ENCODE measurements at regions not wholly inside any gene's neighbourhood (a gene's known extent, or its start where the extent isn't known, plus 50 kb on each side); places are given as distances from the start of the nearest gene placed in this dataset.

GRCh38 chr15:94177112-94177511 is 54.2 kb upstream of the MCTP2 start:
- peak overlapping the region; percentile 59 for H3K27ac Mint-ChIP-seq
- H3K4me1 Mint-ChIP-seq = peaks cover 39% of the 10 kb centered on the region
- DNase-seq = no peak
- H3K36me3 Mint-ChIP-seq (ENCODE audit: low read depth) = peaks cover 8% of the 10 kb centered on the region
- no peak overlapping the region for H3K4me3 Mint-ChIP-seq
- H3K27me3 Mint-ChIP-seq = no peaks in the 10 kb centered on the region
- intact Hi-C loops (cut with micrococcal nuclease) = no loop called here
- H3K9me3 Mint-ChIP-seq = peaks cover 21% of the 10 kb centered on the region

- H3K36me3 Mint-ChIP-seq (ENCODE audit: low read depth) = peaks cover 10% of the 10 kb centered on the region
These were observed 55.9 kb upstream of the MCTP2 start for GRCh38 chr15:94175420-94175819.

GRCh38 chr15:94174399-94174802 is 57.0 kb upstream of the MCTP2 start:
- Mint-ChIP-seq H3K27me3 (no peaks in the 10 kb centered on the region), H3K36me3 (ENCODE audit: low read depth) (peaks cover 10% of the 10 kb centered on the region), H3K27ac (peak overlapping the region; percentile 8), H3K9me3 (peaks cover 24% of the 10 kb centered on the region), H3K4me1 (peaks cover 39% of the 10 kb centered on the region), H3K4me3 (peak overlapping the region; percentile 28)
- intact Hi-C loops (cut with micrococcal nuclease) = loop anchor here (1.0 kb wide), 4 partner anchors 32 to 132 kb away; partner anchors contain the start of gene MCTP2
- peak; percentile 66 for DNase-seq

More at GRCh38 chr15:94175420-94175819, 55.9 kb upstream of the MCTP2 start:
- Mint-ChIP-seq H3K4me1 (peaks cover 39% of the 10 kb centered on the region), H3K4me3 (no peak overlapping the region), H3K27ac (no peak overlapping the region), H3K27me3 (no peaks in the 10 kb centered on the region), H3K9me3 (peaks cover 27% of the 10 kb centered on the region)
- intact Hi-C loops (cut with micrococcal nuclease) = no loop called here
- no peak for DNase-seq

- Mint-ChIP-seq H3K9me3 (peaks cover 22% of the 10 kb centered on the region), H3K27ac (no peak overlapping the region), H3K27me3 (peaks cover 4% of the 10 kb centered on the region), H3K4me1 (peaks cover 11% of the 10 kb centered on the region), H3K36me3 (ENCODE audit: low read depth) (peaks cover 5% of the 10 kb centered on the region), H3K4me3 (no peak overlapping the region)
- intact Hi-C loops (cut with micrococcal nuclease) = loop anchor here (10.0 kb wide), 1 partner anchor 417 kb away; no protein-coding TSS in a partner anchor
- peak; percentile 63 for DNase-seq
These were observed 63.1 kb upstream of the MCTP2 start for GRCh38 chr15:94168250-94168649.

GRCh38 chr15:94164971-94165370 is 66.4 kb upstream of the MCTP2 start:
- peaks cover 1% of the 10 kb centered on the region for H3K36me3 Mint-ChIP-seq (ENCODE audit: low read depth)
- intact Hi-C loops (cut with micrococcal nuclease) = loop anchor here (1.0 to 10.0 kb wide), 2 partner anchors 159 to 420 kb away; no protein-coding TSS in a partner anchor
- H3K27me3 Mint-ChIP-seq = peaks cover 26% of the 10 kb centered on the region
- no peak overlapping the region for H3K27ac Mint-ChIP-seq
- peaks cover 5% of the 10 kb centered on the region for H3K9me3 Mint-ChIP-seq
- peaks cover 5% of the 10 kb centered on the region for H3K4me1 Mint-ChIP-seq
- no peak overlapping the region for H3K4me3 Mint-ChIP-seq
- no peak for DNase-seq

GRCh38 chr15:94164202-94164807 is 67.1 kb upstream of the MCTP2 start:
- Mint-ChIP-seq H3K27ac (no peak overlapping the region), H3K4me1 (peaks cover 5% of the 10 kb centered on the region), H3K4me3 (no peak overlapping the region), H3K9me3 (peaks cover 5% of the 10 kb centered on the region), H3K27me3 (peaks cover 28% of the 10 kb centered on the region), H3K36me3 (ENCODE audit: low read depth) (peaks cover 1% of the 10 kb centered on the region)
- intact Hi-C loops (cut with micrococcal nuclease) = loop anchor here (1.0 to 10.0 kb wide), 2 partner anchors 160 to 420 kb away; no protein-coding TSS in a partner anchor
- DNase-seq = peak; percentile 90

- intact Hi-C loops (cut with micrococcal nuclease) = loop anchor here (10.0 kb wide), 1 partner anchor 422 kb away; no protein-coding TSS in a partner anchor
- H3K27me3 Mint-ChIP-seq = peaks cover 31% of the 10 kb centered on the region
These were observed 68.4 kb upstream of the MCTP2 start for GRCh38 chr15:94162939-94163338.

GRCh38 chr15:94154255-94154654 is 77.1 kb upstream of the MCTP2 start:
- DNase-seq = no peak
- Mint-ChIP-seq H3K27me3 (peaks cover 39% of the 10 kb centered on the region), H3K9me3 (peaks cover 17% of the 10 kb centered on the region), H3K4me3 (no peak overlapping the region), H3K27ac (no peak overlapping the region), H3K4me1 (no peaks in the 10 kb centered on the region), H3K36me3 (ENCODE audit: low read depth) (no peaks in the 10 kb centered on the region)
- intact Hi-C loops (cut with micrococcal nuclease) = no loop called here

More at GRCh38 chr15:94162939-94163338, 68.4 kb upstream of the MCTP2 start:
- H3K4me1 Mint-ChIP-seq = peaks cover 5% of the 10 kb centered on the region
- H3K4me3 Mint-ChIP-seq = no peak overlapping the region
- peaks cover 5% of the 10 kb centered on the region for H3K9me3 Mint-ChIP-seq
- no peak for DNase-seq
- H3K27ac Mint-ChIP-seq = no peak overlapping the region
- H3K36me3 Mint-ChIP-seq (ENCODE audit: low read depth) = peaks cover 1% of the 10 kb centered on the region

- no peaks in the 10 kb centered on the region for H3K36me3 Mint-ChIP-seq (ENCODE audit: low read depth)
- intact Hi-C loops (cut with micrococcal nuclease) = no loop called here
- H3K27ac Mint-ChIP-seq = no peak overlapping the region
- no peak overlapping the region for H3K4me3 Mint-ChIP-seq
- H3K4me1 Mint-ChIP-seq = no peaks in the 10 kb centered on the region
- H3K27me3 Mint-ChIP-seq = peaks cover 38% of the 10 kb centered on the region
- no peaks in the 10 kb centered on the region for H3K9me3 Mint-ChIP-seq
- DNase-seq = no peak
These were observed 86.3 kb upstream of the MCTP2 start for GRCh38 chr15:94145046-94145445.

GRCh38 chr15:94141802-94142201 is 89.6 kb upstream of the MCTP2 start:
- Mint-ChIP-seq H3K4me1 (no peaks in the 10 kb centered on the region), H3K27me3 (peaks cover 45% of the 10 kb centered on the region), H3K4me3 (no peak overlapping the region), H3K27ac (no peak overlapping the region), H3K36me3 (ENCODE audit: low read depth) (no peaks in the 10 kb centered on the region), H3K9me3 (no peaks in the 10 kb centered on the region)
- intact Hi-C loops (cut with micrococcal nuclease) = no loop called here
- no peak for DNase-seq

GRCh38 chr15:94135486-94136147 is 95.7 kb upstream of the MCTP2 start:
- intact Hi-C loops (cut with micrococcal nuclease) = no loop called here
- no peak overlapping the region for H3K4me3 Mint-ChIP-seq
- no peak overlapping the region for H3K27ac Mint-ChIP-seq
- H3K27me3 Mint-ChIP-seq = peaks cover 51% of the 10 kb centered on the region
- H3K9me3 Mint-ChIP-seq = no peaks in the 10 kb centered on the region
- DNase-seq = no peak
- no peaks in the 10 kb centered on the region for H3K36me3 Mint-ChIP-seq (ENCODE audit: low read depth)
- no peaks in the 10 kb centered on the region for H3K4me1 Mint-ChIP-seq

- intact Hi-C loops (cut with micrococcal nuclease) = no loop called here
- peaks cover 47% of the 10 kb centered on the region for H3K27me3 Mint-ChIP-seq
These were observed 99.5 kb upstream of the MCTP2 start for GRCh38 chr15:94131875-94132274.

GRCh38 chr15:94130504-94130903 is 100.9 kb upstream of the MCTP2 start:
- no peak overlapping the region for H3K27ac Mint-ChIP-seq
- no peaks in the 10 kb centered on the region for H3K4me1 Mint-ChIP-seq
- intact Hi-C loops (cut with micrococcal nuclease) = no loop called here
- H3K9me3 Mint-ChIP-seq = no peaks in the 10 kb centered on the region
- no peak for DNase-seq
- H3K36me3 Mint-ChIP-seq (ENCODE audit: low read depth) = no peaks in the 10 kb centered on the region
- H3K27me3 Mint-ChIP-seq = peaks cover 41% of the 10 kb centered on the region
- no peak overlapping the region for H3K4me3 Mint-ChIP-seq

More at GRCh38 chr15:94131875-94132274, 99.5 kb upstream of the MCTP2 start:
- no peaks in the 10 kb centered on the region for H3K36me3 Mint-ChIP-seq (ENCODE audit: low read depth)
- H3K9me3 Mint-ChIP-seq = no peaks in the 10 kb centered on the region
- H3K27ac Mint-ChIP-seq = no peak overlapping the region
- no peak overlapping the region for H3K4me3 Mint-ChIP-seq
- no peaks in the 10 kb centered on the region for H3K4me1 Mint-ChIP-seq
- no peak for DNase-seq

GRCh38 chr15:94127006-94127405 is 104.4 kb upstream of the MCTP2 start:
- Mint-ChIP-seq H3K27me3 (peaks cover 26% of the 10 kb centered on the region), H3K4me1 (no peaks in the 10 kb centered on the region), H3K4me3 (no peak overlapping the region), H3K9me3 (no peaks in the 10 kb centered on the region), H3K27ac (no peak overlapping the region), H3K36me3 (ENCODE audit: low read depth) (no peaks in the 10 kb centered on the region)
- intact Hi-C loops (cut with micrococcal nuclease) = no loop called here
- DNase-seq = no peak

All from activated CD4-positive, alpha-beta T cell treated with anti-CD3 and anti-CD28 coated beads, Interleukin-2, amount 10 ng/mL, durations not matched to agents 24 days and 14 days (primary cell).